HEK293 (cell line): ENCODE measurements at regions not wholly inside any gene's neighbourhood (a gene's known extent, or its start where the extent isn't known, plus 50 kb on each side); places are given as distances from the start of the nearest gene placed in this dataset.

Experiments
- CTCF ChIA-PET: fragments of 350-600 bp; formaldehyde crosslinking; extraction: SDS; loops from one replicate; lab custom pipeline; 2021; ENCODE audit warnings: antibody characterized with exemption; lab: Yijun Ruan, JAX
- POLR2A ChIA-PET: fragments of 300-600 bp; formaldehyde crosslinking; extraction: SDS; loops from one replicate; lab custom pipeline; 2020; ENCODE audit warnings: antibody characterized with exemption, inconsistent platforms; lab: Yijun Ruan, JAX
- H3K27ac ChIP-seq: fragments of 200-500 bp; sonication (Bioruptor generic); 2 replicates; pipeline ENCODE4 v1.5.1; 2014; ENCODE audit warnings: low read depth, low read length, control low read depth, inconsistent platforms; ENCODE audit errors: extremely low read depth
- H3K36me3 ChIP-seq, 2 experiments: fragments of 200-500 bp in 1 of 2; sonication (Bioruptor generic) in 1 of 2; 1 replicate in 1 of 2; 2 replicates in 1 of 2; pipeline ENCODE4 v1.5.1; 2014 to 2017; ENCODE audit warnings: inconsistent platforms in 2 of 2, low read length in 2 of 2; ENCODE audit not compliant: control insufficient read depth in 2 of 2, insufficient read depth in 1 of 2
- H3K4me1 ChIP-seq: fragments of 200-500 bp; sonication (Bioruptor generic); 2 replicates; pipeline ENCODE4 v1.5.1; 2014; ENCODE audit warnings: mild to moderate bottlenecking, low read length, inconsistent platforms; ENCODE audit not compliant: control insufficient read depth, insufficient read depth
- H3K4me3 ChIP-seq: 2 replicates; pipeline ENCODE4 v1.5.1; 2011; ENCODE audit warnings: low read depth, mild to moderate bottlenecking, control low read depth, low read length, moderate library complexity
- H3K9me3 ChIP-seq: fragments of 200-500 bp; sonication (Bioruptor generic); 2 replicates; pipeline ENCODE4 v1.5.1; 2014; ENCODE audit warnings: low read depth, low read length, inconsistent platforms; ENCODE audit not compliant: control insufficient read depth, insufficient read depth
- FEZF1 ChIP-seq: fragments of 450-650 bp; formaldehyde crosslinking; IDR thresholded peaks from 2 replicates; pipeline ENCODE4 v1.5.1; 2016; ENCODE audit warnings: missing biosample characterization, missing genetic modification characterization
- KLF1 ChIP-seq: fragments of 450-650 bp; formaldehyde crosslinking; IDR thresholded peaks from 2 replicates; pipeline ENCODE4 v1.5.1; 2016; ENCODE audit warnings: missing biosample characterization, missing genetic modification characterization
- MEIS1 ChIP-seq: sonication (generic); formaldehyde crosslinking; IDR thresholded peaks from 2 replicates; pipeline ENCODE4 v1.8.1; 2022; ENCODE audit warnings: missing genetic modification reagents, mild to moderate bottlenecking, borderline replicate concordance
- MYNN ChIP-seq: fragments of 450-650 bp; formaldehyde crosslinking; IDR thresholded peaks from 2 replicates; pipeline ENCODE4 v1.5.1; 2016; ENCODE audit warnings: missing biosample characterization, missing genetic modification characterization, borderline replicate concordance
- OVOL3 ChIP-seq: fragments of 450-650 bp; formaldehyde crosslinking; IDR thresholded peaks from 2 replicates; pipeline ENCODE4 v1.5.1; 2016; ENCODE audit warnings: missing biosample characterization, missing genetic modification characterization
- SP7 ChIP-seq: fragments of 450-650 bp; formaldehyde crosslinking; IDR thresholded peaks from 2 replicates; pipeline ENCODE4 v1.5.1; 2016; ENCODE audit warnings: missing biosample characterization, missing genetic modification characterization
- ZBTB17 ChIP-seq: fragments of 450-650 bp; formaldehyde crosslinking; IDR thresholded peaks from 2 replicates; pipeline ENCODE4 v1.5.1; 2016; ENCODE audit warnings: missing biosample characterization, missing genetic modification characterization
- ZFHX2 ChIP-seq: fragments of 450-650 bp; formaldehyde crosslinking; conservative IDR thresholded peaks from 2 replicates; pipeline ENCODE4 v1.5.1; 2016; ENCODE audit warnings: missing biosample characterization, missing genetic modification characterization
- ZFP69B ChIP-seq: fragments of 450-650 bp; formaldehyde crosslinking; IDR thresholded peaks from 2 replicates; pipeline ENCODE4 v1.5.1; 2016; ENCODE audit warnings: missing biosample characterization, missing genetic modification characterization
- ZNF10 ChIP-seq: fragments of 450-650 bp; formaldehyde crosslinking; IDR thresholded peaks from 2 replicates; pipeline ENCODE4 v1.5.1; 2017; ENCODE audit warnings: missing biosample characterization, missing genetic modification characterization
- ZNF211 ChIP-seq: fragments of 450-650 bp; formaldehyde crosslinking; IDR thresholded peaks from 2 replicates; pipeline ENCODE4 v1.5.1; 2016; ENCODE audit warnings: low read depth, missing biosample characterization, missing genetic modification characterization
- ZNF514 ChIP-seq: fragments of 450-650 bp; formaldehyde crosslinking; IDR thresholded peaks from 2 replicates; pipeline ENCODE4 v1.5.1; 2016; ENCODE audit warnings: missing biosample characterization, missing genetic modification characterization
- ZNF529 ChIP-seq: fragments of 450-650 bp; formaldehyde crosslinking; IDR thresholded peaks from 2 replicates; pipeline ENCODE4 v1.5.1; 2017; ENCODE audit warnings: missing genetic modification characterization, missing biosample characterization; ENCODE audit not compliant: insufficient replicate concordance
- ZNF830 ChIP-seq: fragments of 450-650 bp; IDR thresholded peaks from 2 replicates; pipeline ENCODE4 v1.5.0; 2018; ENCODE audit warnings: missing biosample characterization, missing genetic modification characterization, low read depth, mild to moderate bottlenecking, moderate library complexity
- TF ChIP-seq, protein P1 (sequence below): fragments of 450-650 bp; formaldehyde crosslinking; IDR thresholded peaks from 2 replicates; pipeline ENCODE4 v1.5.1; 2017; ENCODE audit warnings: missing biosample characterization, missing genetic modification characterization
- TF ChIP-seq, protein P2 (sequence below): fragments of 450-650 bp; formaldehyde crosslinking; optimal IDR thresholded peaks from 2 replicates; pipeline ENCODE3; 2016; ENCODE audit warnings: missing biosample characterization, mild to moderate bottlenecking, missing genetic modification characterization
- TF ChIP-seq, protein P3 (sequence below): fragments of 450-650 bp; formaldehyde crosslinking; IDR thresholded peaks from 2 replicates; pipeline ENCODE4; 2016; ENCODE audit warnings: missing biosample characterization, missing genetic modification characterization
- TF ChIP-seq, protein P4 (sequence below): fragments of 450-650 bp; formaldehyde crosslinking; IDR thresholded peaks from 2 replicates; pipeline ENCODE4 v1.5.1; 2016; ENCODE audit warnings: missing biosample characterization, missing genetic modification characterization
- TF ChIP-seq, protein P5 (sequence below): fragments of 450-650 bp; formaldehyde crosslinking; IDR thresholded peaks from 2 replicates; pipeline ENCODE4 v1.5.1; 2016; ENCODE audit warnings: missing biosample characterization, missing genetic modification characterization

DNA sequence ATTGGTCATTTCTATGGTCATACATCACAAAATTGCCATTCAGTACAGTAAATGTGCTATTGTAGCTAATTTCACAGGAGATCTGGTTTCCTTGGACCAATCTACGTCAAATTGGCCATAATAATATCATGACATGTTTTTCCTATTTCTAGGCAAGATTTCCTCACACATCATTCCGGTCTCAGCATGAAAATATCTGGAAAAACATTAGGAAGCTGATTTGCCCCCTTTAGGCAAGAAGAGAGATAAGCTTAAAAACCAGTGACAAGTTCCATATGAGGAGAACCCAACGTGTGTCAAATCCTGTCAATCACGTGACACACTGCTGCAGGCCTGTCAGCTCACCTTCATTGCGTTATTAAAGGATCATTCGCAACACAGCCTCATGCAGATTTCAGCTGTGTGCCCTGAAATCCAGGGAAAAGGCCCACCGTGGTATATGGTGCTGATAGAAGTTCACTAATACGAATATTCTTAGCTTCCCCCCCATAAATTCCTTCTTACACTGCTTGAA is 153.3 kb downstream of the ST8SIA4 start (continued):
- TF ChIP-seq, protein P1, sequence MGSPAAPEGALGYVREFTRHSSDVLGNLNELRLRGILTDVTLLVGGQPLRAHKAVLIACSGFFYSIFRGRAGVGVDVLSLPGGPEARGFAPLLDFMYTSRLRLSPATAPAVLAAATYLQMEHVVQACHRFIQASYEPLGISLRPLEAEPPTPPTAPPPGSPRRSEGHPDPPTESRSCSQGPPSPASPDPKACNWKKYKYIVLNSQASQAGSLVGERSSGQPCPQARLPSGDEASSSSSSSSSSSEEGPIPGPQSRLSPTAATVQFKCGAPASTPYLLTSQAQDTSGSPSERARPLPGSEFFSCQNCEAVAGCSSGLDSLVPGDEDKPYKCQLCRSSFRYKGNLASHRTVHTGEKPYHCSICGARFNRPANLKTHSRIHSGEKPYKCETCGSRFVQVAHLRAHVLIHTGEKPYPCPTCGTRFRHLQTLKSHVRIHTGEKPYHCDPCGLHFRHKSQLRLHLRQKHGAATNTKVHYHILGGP (tag by site-specific recombination): no peak
- TF ChIP-seq SP7 (tag by site-specific recombination): no peak
- TF ChIP-seq FEZF1 (tag by site-specific recombination): no peak
- TF ChIP-seq, protein P2, sequence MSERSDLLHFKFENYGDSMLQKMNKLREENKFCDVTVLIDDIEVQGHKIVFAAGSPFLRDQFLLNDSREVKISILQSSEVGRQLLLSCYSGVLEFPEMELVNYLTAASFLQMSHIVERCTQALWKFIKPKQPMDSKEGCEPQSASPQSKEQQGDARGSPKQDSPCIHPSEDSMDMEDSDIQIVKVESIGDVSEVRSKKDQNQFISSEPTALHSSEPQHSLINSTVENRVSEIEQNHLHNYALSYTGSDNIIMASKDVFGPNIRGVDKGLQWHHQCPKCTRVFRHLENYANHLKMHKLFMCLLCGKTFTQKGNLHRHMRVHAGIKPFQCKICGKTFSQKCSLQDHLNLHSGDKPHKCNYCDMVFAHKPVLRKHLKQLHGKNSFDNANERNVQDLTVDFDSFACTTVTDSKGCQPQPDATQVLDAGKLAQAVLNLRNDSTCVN (tag by site-specific recombination): no peak
- TF ChIP-seq ZNF830 (tag by site-specific recombination): no peak
- no peak for TF ChIP-seq ZNF211 (tag by site-specific recombination)
- TF ChIP-seq, protein P3, sequence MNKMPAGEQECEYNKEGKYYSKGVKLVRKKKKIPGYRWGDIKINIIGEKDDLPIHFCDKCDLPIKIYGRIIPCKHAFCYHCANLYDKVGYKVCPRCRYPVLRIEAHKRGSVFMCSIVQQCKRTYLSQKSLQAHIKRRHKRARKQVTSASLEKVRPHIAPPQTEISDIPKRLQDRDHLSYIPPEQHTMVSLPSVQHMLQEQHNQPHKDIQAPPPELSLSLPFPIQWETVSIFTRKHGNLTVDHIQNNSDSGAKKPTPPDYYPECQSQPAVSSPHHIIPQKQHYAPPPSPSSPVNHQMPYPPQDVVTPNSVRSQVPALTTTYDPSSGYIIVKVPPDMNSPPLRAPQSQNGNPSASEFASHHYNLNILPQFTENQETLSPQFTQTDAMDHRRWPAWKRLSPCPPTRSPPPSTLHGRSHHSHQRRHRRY: no peak

DNA sequence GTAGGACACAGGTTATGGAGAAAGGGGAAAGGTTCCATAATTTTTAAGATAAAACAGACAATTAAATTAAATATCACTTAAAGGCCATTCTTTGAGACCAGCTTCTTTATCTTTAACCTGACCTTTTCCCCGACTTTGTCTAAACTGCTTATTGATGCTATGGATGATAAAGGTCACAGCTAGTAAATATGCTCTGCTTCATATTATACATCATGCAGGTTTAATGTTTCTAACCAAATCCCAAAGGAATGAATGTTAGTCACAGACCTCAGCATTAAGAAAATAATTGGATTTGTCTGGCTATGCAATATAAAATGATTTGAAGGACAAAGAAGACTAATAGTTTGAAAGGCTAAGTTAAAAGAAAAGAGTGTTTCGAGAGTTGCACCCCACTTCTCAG is 147.6 kb downstream of the ST8SIA4 start:
- no peaks in the 10 kb centered on the region for H3K9me3 ChIP-seq
- POLR2A ChIA-PET: no interaction called here
- CTCF ChIA-PET: interaction anchor here (0.7 kb wide), 1 partner anchor 249 kb away, joined by 3 read pairs; no protein-coding TSS in a partner anchor
- H3K36me3 ChIP-seq: no peaks in the 10 kb centered on the region
- TF ChIP-seq ZNF211 (tag by site-specific recombination): no peak
- TF ChIP-seq, protein P4, sequence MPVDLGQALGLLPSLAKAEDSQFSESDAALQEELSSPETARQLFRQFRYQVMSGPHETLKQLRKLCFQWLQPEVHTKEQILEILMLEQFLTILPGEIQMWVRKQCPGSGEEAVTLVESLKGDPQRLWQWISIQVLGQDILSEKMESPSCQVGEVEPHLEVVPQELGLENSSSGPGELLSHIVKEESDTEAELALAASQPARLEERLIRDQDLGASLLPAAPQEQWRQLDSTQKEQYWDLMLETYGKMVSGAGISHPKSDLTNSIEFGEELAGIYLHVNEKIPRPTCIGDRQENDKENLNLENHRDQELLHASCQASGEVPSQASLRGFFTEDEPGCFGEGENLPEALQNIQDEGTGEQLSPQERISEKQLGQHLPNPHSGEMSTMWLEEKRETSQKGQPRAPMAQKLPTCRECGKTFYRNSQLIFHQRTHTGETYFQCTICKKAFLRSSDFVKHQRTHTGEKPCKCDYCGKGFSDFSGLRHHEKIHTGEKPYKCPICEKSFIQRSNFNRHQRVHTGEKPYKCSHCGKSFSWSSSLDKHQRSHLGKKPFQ: no peak
- TF ChIP-seq MEIS1 (CRISPR knock-in tag): no peak
- TF ChIP-seq KLF1: no peak
- no peak for TF ChIP-seq MYNN (tag by site-specific recombination)
- TF ChIP-seq ZFP69B (tag by site-specific recombination): no peak
- no peak for TF ChIP-seq ZNF529
- no peak for TF ChIP-seq ZFHX2
- TF ChIP-seq OVOL3: no peak
- TF ChIP-seq ZNF514: no peak
- no peak for TF ChIP-seq ZNF10
- no peak for TF ChIP-seq ZBTB17 (tag by site-specific recombination)
- TF ChIP-seq, protein P5, sequence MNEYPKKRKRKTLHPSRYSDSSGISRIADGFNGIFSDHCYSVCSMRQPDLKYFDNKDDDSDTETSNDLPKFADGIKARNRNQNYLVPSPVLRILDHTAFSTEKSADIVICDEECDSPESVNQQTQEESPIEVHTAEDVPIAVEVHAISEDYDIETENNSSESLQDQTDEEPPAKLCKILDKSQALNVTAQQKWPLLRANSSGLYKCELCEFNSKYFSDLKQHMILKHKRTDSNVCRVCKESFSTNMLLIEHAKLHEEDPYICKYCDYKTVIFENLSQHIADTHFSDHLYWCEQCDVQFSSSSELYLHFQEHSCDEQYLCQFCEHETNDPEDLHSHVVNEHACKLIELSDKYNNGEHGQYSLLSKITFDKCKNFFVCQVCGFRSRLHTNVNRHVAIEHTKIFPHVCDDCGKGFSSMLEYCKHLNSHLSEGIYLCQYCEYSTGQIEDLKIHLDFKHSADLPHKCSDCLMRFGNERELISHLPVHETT: no peak
- H3K4me3 ChIP-seq: no peak overlapping the region
- no peaks in the 10 kb centered on the region for H3K4me1 ChIP-seq
- H3K27ac ChIP-seq: no peak overlapping the region
